ENCODE measurements at regions not wholly inside any gene's neighbourhood (a gene's known extent, or its start where the extent isn't known, plus 50 kb on each side); places are given as distances from the start of the nearest gene placed in this dataset.

DNA sequence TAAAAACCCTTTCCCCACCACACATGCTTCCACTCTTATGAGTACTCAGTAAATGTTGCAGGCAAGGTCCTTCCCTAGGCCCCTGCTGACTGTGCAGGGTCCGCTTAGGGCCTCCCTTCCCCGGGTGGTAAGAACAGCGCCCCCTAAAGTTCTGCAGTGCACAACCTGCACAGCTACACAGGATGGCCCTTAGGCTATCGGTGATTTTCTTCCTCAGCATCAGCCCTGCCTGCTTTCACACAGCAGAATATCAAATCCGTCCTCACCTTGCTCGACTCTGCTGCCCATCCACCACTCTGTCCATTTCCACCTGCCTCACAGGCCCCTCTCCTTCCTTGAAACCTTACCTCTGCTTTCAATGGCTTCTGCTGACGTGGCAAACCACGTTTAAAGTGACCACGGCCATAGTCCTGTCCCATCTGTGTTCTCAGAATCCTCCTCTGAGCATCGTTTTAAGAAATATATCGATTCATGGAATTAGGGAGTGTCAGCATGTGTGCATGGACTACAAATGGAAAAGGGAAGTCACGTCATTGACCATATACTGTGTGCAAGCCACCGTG, 51.4 kb upstream of the TMEM132E start:
- peak; percentile 6 for DNase-seq

DNA sequence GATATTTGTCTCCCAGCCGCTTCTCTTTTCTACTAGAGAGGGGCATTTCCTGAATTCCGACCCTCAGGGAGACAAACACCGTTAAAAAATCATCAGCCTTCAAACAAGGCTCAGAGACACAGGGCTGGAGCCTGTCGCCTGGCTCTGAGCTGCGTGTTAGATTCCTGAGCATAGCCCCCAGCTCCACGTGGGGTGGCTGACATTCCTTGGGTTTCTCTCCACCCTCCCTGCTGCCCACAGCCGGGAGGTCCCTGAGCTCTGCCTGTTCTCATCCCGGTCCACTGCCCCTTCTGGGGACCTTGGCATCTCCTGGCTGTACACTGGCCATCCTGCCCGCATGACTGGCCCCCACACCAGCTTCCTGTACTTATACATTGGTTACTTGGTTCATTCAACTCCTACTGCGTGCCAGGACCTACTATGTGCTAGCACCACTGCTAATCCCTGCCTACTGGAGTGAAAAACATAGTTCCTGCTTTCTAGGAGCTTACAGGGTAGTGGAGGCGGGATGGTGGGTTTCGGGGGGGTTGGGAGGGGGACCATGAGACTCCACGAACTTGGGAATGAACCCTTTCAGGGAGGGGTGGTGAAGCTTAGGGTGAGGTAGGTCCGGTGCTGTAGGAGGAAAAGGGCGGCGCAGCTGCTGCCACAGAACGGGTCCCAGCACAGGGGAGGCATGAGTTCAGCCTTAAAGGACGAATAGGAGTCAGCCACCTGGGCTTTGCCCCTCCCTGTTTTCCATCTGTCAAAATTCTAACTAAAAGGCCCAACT, 52.1 kb upstream of the TMEM132E start:
- no peak for DNase-seq

DNA sequence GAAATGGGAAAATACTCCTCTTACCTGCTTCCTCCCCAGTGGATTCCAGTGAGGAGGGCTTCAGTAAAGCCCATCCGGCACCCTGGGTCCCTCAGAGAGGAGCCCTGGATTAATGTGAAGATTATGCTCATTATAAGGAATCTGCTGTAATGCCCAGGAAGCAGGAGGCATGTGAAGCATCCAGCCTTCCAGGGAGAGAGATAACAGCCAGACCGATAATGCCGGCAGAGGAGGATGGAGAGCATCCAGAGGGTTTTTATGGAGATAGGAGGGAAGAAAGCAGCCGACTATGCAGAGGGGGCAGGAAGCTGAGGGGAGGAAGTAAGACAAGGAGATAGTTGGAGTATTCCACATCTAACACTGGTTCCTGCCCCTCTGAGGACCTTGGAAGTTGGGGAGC, 53.7 kb upstream of the TMEM132E start:
- DNase-seq: no peak

- no peak for DNase-seq
These were observed 57.4 kb upstream of the TMEM132E start for GRCh38 chr17:34521955-34522354.

DNA sequence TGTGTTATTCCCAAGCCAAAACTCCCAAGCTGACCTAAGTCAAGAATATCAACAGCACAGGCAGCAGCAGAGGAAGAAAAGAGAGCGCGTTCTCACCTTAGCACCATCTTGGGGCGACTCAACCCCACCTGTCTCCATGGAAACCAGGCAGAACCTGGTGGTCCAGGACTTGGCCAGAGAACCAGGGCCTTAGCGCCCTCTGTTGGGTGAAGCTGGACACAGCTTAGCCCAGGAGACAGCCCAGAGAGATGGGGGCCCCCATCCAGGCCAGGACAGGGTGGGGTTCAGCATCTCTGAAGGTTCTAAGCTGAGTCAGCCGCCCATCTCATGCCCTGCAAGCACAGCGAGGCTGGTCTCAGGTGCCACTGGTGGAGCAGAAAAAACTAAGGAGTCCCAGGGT, 60.1 kb upstream of the TMEM132E start:
- peak; percentile 32 for DNase-seq

GRCh38 chr17:34517406-34517805, 62.0 kb upstream of the TMEM132E start:
- no peak for DNase-seq

DNA sequence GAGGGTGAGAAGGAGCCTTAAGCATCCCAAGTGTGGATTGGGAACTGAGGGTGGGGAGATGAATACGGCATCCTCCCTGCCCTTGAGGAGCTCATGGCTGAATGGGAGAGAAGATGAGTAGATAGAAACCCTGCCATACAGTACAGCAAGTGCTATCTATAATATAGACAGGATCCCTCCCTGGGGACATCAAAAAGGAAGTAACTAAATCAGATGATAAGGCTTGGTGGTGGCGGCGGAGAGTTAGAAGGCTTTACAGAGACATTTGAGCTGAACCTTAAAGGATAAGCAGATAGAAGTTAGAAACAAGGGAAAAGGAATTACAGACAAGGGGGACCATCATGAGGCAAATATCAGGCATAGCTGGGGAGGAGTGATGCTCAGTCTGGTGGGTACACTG, 67.5 kb upstream of the TMEM132E start:
- no peak for DNase-seq

GRCh38 chr17:34511265-34511664, 68.1 kb upstream of the TMEM132E start:
- DNase-seq: no peak

DNA sequence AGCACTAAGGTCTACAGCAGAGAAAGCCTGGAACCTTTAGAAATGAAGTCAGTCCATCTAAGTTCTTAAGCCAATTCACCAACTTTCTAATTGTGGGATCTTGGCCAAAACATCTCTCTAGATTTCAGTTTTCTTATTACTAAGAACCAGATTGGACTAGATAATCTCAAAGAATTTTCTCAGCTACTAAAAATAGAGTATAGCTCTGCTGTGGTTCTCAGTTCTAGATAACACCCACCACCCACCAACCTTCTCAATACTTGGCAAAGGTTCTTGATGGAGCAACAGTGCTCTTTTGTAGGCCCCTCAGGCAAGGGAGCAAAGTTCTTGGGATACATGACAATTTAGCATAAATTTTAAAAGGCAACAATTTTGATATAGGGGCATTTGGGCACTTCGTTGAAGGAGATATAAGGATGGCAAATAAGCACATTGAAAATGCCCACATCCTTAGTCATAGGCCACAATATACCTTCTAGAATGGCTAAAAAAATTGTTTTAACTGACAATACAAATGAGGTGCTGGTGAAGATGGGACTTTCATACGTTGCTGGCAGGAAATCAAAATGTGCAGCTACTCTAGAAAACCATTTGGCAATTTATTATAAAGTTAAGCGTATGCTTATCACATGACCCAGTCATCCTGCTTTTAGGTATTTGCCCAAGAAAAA, 74.4 kb upstream of the TMEM132E start:
- peak; percentile 7 for DNase-seq

DNA sequence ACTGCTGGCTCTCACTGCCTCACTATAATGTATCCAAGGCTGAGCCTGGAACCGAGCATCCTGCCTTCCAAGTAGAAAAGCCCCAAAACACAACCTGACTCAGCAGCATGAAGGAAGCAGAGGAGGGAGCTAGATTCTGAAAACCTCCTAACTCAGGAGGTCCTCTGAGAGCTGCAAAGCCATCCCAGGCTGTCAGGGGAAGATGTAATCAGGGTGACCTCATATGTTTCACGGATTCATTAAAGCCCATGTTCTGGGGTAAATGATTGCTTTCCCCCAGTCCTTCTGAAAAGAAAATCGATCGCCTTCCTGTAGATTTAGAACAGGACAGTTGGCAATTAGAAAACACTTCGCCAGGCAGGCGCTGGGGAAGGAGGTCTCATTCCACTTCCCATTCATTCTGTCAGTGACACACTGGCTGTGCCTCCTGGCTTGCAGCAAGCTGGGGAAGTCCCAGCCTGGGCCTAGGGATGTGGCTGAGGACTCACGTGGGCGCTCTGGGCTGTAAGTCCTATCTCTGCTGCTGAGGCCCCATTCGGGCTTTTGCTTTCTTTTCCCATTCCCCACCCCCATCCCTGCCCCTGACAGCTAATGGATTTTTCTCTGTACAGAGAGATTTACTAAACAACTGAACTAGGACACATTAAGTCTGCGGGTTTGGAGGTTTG, 75.7 kb upstream of the TMEM132E start:
- DNase-seq: peak; percentile 31

GRCh38 chr17:34502426-34502825, 77.0 kb upstream of the TMEM132E start:
- no peak for DNase-seq

DNA sequence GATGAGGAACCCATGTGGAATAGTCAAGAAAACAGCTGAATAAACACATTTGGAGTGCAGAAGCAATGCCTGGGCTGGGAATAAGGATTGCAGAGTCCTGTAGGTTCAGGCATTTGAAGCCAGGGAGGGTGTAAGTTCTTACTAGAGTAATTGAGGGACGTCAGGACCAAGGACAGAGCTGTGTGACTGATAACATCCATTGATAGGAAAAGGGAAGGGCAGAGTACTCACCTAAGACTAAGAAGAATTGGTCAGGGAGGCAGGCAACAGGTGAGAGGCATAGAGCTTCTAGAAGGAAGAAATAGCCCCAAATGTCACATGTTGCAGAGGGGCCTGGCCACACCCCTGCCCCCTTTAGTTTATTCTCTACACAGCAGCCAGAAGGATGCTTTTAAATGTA, 79.8 kb upstream of the TMEM132E start:
- DNase-seq: peak; percentile 16

GRCh38 chr17:34493917-34494316, 85.5 kb upstream of the TMEM132E start:
- no peak for DNase-seq

DNA sequence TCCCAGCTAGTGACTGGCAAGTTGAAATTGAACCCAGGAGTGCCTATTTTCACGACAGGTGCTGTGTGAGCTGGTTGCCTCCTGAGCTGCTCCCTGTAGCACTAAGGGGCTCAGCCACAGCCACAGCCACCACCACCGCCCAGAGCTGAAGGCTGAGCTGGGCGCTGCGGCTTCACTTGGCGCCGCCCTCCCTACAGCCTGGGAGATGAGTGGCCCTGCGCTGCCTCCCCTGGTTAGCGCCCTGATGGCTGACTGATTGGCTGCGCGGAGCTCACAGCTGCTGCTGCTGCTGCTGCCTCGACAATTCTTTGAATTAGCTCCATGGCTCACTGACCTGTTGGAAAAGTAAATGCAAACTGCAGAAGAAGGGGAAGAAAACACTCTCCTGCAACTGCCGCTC, 91.8 kb upstream of the TMEM132E start:
- no peak for DNase-seq

DNA sequence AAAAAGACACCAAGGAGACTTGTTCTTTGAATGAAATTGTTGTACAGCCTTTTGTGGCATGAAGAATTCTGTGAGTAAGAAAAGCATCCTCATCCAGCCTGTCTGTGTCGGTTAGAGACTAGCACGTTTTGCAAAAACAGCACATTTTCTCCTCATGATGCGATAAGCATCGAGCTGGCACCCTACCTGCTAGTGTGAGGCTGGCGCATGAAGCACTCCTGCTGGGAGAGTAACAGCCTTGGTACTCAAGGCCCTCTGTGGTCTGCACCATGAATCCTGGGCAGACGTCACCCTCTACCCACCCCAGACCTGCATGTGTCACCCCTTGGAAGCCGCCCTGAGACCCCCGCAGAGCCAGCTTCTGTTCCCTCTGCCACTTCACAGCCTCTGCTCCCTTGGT, 92.6 kb upstream of the TMEM132E start:
- DNase-seq: no peak

DNA sequence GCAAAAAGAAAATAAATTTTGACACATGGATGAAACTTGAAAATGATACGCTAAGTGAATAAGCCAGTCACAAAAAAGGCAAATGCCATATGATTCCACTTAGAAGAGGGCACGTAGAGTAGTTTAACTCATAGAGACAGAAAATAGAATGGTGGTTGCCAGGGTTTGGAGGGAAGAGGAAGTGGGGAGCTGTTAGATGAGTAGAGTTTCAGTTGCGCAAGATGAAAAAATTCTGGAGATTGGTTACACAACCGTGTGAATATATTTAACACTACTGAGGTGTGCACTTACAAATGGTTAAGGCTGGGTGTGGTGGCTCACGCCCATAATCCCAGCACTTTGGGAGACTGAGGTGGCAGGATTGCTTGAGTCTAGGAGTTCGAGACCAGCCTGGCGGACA, 93.4 kb upstream of the TMEM132E start:
- peak; percentile 48 for DNase-seq

- no peak for DNase-seq
These were observed 95.1 kb upstream of the TMEM132E start for GRCh38 chr17:34484193-34484733.

- DNase-seq: no peak
These were observed 96.7 kb upstream of the TMEM132E start for GRCh38 chr17:34482730-34483129.

GRCh38 chr17:34481779-34482178, 97.6 kb upstream of the TMEM132E start:
- DNase-seq: no peak

DNA sequence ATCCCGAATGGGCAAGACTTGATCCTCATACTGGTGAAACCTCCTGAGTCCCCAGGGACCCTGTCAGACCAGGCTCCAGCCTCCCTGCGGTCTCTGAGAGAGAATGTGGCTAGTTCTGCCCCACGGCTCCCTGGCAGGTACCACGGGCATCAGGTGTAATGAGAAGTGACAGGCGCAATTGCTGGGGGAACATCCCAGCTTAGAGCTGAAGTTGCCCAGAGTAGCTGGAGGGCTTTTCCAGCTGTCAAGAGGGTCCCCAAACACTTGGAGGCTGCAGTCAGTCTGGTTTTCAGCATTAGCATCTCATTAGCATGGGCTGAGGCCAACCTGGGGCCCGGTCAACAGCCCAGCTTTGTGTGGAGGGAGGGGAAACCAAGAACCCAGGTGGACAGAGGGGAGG, 100.0 kb upstream of the TMEM132E start:
- no peak for DNase-seq

DNA sequence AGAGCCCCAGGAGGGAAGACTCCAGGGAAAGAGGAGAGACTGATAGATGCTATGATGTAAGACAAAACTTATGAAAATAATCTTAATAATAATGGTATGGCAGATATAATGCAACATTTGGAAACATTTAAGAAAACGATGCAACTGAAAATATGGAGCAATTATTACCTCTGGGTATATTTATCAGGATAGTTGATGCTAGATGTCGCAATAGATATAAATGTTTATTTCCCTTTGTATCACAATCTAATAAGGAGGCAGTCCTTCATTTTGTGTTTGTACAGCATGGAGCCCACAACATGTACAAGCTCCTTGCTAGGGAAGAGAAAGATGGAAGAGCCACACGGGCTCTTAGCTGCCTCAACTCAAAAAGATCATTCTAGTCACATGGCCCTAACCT, 101.1 kb upstream of the TMEM132E start:
- DNase-seq: no peak

DNA sequence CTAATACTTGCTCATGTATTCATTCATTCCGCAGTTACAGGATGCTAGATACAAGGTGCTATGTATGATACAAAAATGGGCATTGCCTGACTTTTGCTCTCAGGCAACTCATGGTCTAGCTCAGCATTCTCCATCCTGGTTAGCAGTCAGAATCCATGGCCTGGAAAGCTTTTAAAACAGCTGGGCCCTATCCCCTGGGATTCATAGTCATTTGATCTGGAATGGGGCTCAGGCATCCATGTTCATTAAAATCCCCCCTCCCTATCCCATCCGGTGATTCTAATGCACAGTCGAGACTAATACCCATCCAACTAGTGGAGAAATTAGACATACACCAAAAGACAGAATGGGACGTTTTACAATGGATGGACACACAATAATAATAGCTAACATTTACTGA, 104.1 kb upstream of the TMEM132E start:
- DNase-seq: no peak

DNA sequence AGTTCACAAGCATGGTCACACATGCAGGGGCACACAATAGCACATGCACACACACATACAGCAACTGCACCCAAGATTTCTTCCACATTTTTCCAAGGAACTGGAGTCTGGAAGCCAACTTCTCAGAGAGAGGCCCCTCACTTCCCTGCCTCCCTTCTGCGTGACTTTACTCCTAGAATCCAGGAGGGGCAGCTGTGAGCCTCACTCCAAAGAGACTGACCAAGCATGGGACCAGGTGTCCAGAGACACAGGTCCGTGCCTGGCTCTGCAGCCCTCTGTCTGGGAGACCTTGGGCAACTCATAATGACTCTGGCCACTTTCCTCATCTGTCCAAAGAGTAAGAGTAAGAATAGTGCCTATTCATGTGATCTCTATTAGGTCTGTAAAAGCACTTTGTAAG, 104.7 kb upstream of the TMEM132E start:
- DNase-seq: no peak

GRCh38 chr17:34472363-34472762, 107.0 kb upstream of the TMEM132E start:
- no peak for DNase-seq

Data from activated CD4-positive, alpha-beta T cell treated with anti-CD3 and anti-CD28 coated beads, Interleukin-10, Interleukin-2, amounts not matched to agents 100 ng/mL and 50 ng/mL, durations not matched to agents 16 hours and 8 hours (primary cell).